ENCODE measurements at regions not wholly inside any gene's neighbourhood (a gene's known extent, or its start where the extent isn't known, plus 50 kb on each side); places are given as distances from the start of the nearest gene placed in this dataset.

- WGBS, 3 donors, result 51 to 67% (median 60%) methylated on average over 3 of the region's 3 CpGs
- Histone ChIP-seq H3K4me1 (ENCODE audit: insufficient read depth) (peaks cover 3% of the 10 kb centered on the region), H3K27me3 (no peaks in the 10 kb centered on the region), H3K36me3 (no peaks in the 10 kb centered on the region), H3K4me3 (no peak overlapping the region), H3K9me3 (no peaks in the 10 kb centered on the region), H3K27ac (peak overlapping the region in 1 of 2 donors; percentile 46)
- intact Hi-C loops (cut with DNase I), result no loop called here
- DNase-seq, result no peak
- TF ChIP-seq CTCF (IDR thresholded peaks at IDR 0.05), result no peak
- TF ChIP-seq POLR2A (IDR thresholded peaks at IDR 0.05), result no peak
- TF ChIP-seq EP300 (IDR thresholded peaks at IDR 0.05), result no peak
Observed at GRCh38 chr17:69908626-69909368, 166.2 kb upstream of the KCNJ16 start.

- Histone ChIP-seq H3K27ac (no peak overlapping the region), H3K9me3 (no peaks in the 10 kb centered on the region), H3K4me1 (ENCODE audit: insufficient read depth) (peaks cover 3% of the 10 kb centered on the region), H3K4me3 (no peak overlapping the region), H3K36me3 (no peaks in the 10 kb centered on the region), H3K27me3 (no peaks in the 10 kb centered on the region)
- no peak for DNase-seq
- intact Hi-C loops (cut with DNase I), result no loop called here
- TF ChIP-seq EP300 (IDR thresholded peaks at IDR 0.05), result no peak
- TF ChIP-seq CTCF (IDR thresholded peaks at IDR 0.05), result no peak
- no peak for TF ChIP-seq POLR2A (IDR thresholded peaks at IDR 0.05)
Observed at GRCh38 chr17:69909389-69909788, 165.6 kb upstream of the KCNJ16 start.

- no peak for DNase-seq
- Histone ChIP-seq H3K27ac (peak overlapping the region in 1 of 2 donors; percentile 37), H3K27me3 (no peaks in the 10 kb centered on the region), H3K4me1 (ENCODE audit: insufficient read depth) (no peaks in the 10 kb centered on the region), H3K4me3 (no peak overlapping the region), H3K9me3 (no peaks in the 10 kb centered on the region), H3K36me3 (no peaks in the 10 kb centered on the region)
- intact Hi-C loops (cut with DNase I), result no loop called here
- WGBS, 3 donors, result 69 to 74% (median 70%) methylated on average over 3 of the region's 3 CpGs
- TF ChIP-seq CTCF (IDR thresholded peaks at IDR 0.05), result no peak
- TF ChIP-seq EP300 (IDR thresholded peaks at IDR 0.05), result no peak
- no peak for TF ChIP-seq POLR2A (IDR thresholded peaks at IDR 0.05)
Observed at GRCh38 chr17:69912805-69913204, 162.2 kb upstream of the KCNJ16 start.

GRCh38 chr17:69913216-69913615, 161.8 kb upstream of the KCNJ16 start:
- Histone ChIP-seq H3K9me3 (no peaks in the 10 kb centered on the region), H3K4me3 (no peak overlapping the region), H3K4me1 (ENCODE audit: insufficient read depth) (no peaks in the 10 kb centered on the region), H3K36me3 (no peaks in the 10 kb centered on the region), H3K27ac (peak overlapping the region in 1 of 2 donors; percentile 37), H3K27me3 (no peaks in the 10 kb centered on the region)
- WGBS, 3 donors, result 39 to 45% (median 45%) methylated on average over 2 of the region's 2 CpGs
- no peak for DNase-seq
- intact Hi-C loops (cut with DNase I), result no loop called here
- no peak for TF ChIP-seq POLR2A (IDR thresholded peaks at IDR 0.05)
- no peak for TF ChIP-seq CTCF (IDR thresholded peaks at IDR 0.05)
- no peak for TF ChIP-seq EP300 (IDR thresholded peaks at IDR 0.05)

Measured in ovary (tissue), 7 donors.